HEK293T (cell line): ENCODE measurements at regions not wholly inside any gene's neighbourhood (a gene's known extent, or its start where the extent isn't known, plus 50 kb on each side); places are given as distances from the start of the nearest gene placed in this dataset.

Experiments used
- CTCF ChIA-PET: fragments of 350-600 bp; formaldehyde crosslinking; extraction: SDS; loops from one replicate; lab custom pipeline; 2021; ENCODE audit warnings: antibody characterized with exemption, inconsistent platforms; lab: Yijun Ruan, JAX
- POLR2A ChIA-PET: fragments of 350-600 bp; formaldehyde crosslinking; extraction: SDS; loops from one replicate; lab custom pipeline; 2020; ENCODE audit warnings: antibody characterized with exemption, inconsistent platforms; lab: Yijun Ruan, JAX
- DNase-seq: peaks from one replicate; pipeline ENCODE4 v3.0.0; 2012; ENCODE audit warnings: mixed read lengths; ENCODE audit errors: extremely low spot score
- ARNT ChIP-seq: fragments of 450-650 bp; IDR thresholded peaks from 2 replicates; pipeline ENCODE4 v1.6.1; 2017; ENCODE audit warnings: mild to moderate bottlenecking
- BHLHE40 ChIP-seq: fragments of 450-650 bp; IDR thresholded peaks from 2 replicates; pipeline ENCODE4 v1.6.1; 2016; ENCODE audit warnings: mild to moderate bottlenecking, moderate library complexity, borderline replicate concordance
- CTBP1 ChIP-seq: fragments of 450-650 bp; IDR thresholded peaks from 2 replicates; pipeline ENCODE4 v1.6.1; 2016; ENCODE audit warnings: borderline replicate concordance
- ELF4 ChIP-seq: fragments of 450-650 bp; IDR thresholded peaks from 2 replicates; pipeline ENCODE4 v1.6.1; 2017; ENCODE audit warnings: antibody characterized with exemption
- FOXA1 ChIP-seq: fragments of 450-650 bp; IDR thresholded peaks from 2 replicates; pipeline ENCODE4 v1.6.1; 2016; ENCODE audit warnings: mild to moderate bottlenecking
- FOXK2 ChIP-seq: fragments of 450-650 bp; IDR thresholded peaks from 2 replicates; pipeline ENCODE4 v1.6.1; 2016; ENCODE audit warnings: mild to moderate bottlenecking
- FOXM1 ChIP-seq: fragments of 450-650 bp; IDR thresholded peaks from 2 replicates; pipeline ENCODE4 v1.6.1; 2017; ENCODE audit warnings: mild to moderate bottlenecking, borderline replicate concordance
- HDGF ChIP-seq: fragments of 450-650 bp; IDR thresholded peaks from 2 replicates; pipeline ENCODE4 v1.6.1; 2017; ENCODE audit warnings: antibody characterized with exemption, borderline replicate concordance
- L3MBTL2 ChIP-seq: fragments of 450-650 bp; conservative IDR thresholded peaks from 2 replicates; pipeline ENCODE4 v1.6.1; 2016; ENCODE audit warnings: mild to moderate bottlenecking
- LEF1 ChIP-seq: fragments of 450-650 bp; IDR thresholded peaks from 2 replicates; pipeline ENCODE4 v1.6.1; 2017; ENCODE audit warnings: mild to moderate bottlenecking, borderline replicate concordance
- NFRKB ChIP-seq: fragments of 450-650 bp; IDR thresholded peaks from 2 replicates; pipeline ENCODE4 v1.6.1; 2016; ENCODE audit warnings: mild to moderate bottlenecking, moderate library complexity
- PKNOX1 ChIP-seq: fragments of 450-650 bp; IDR thresholded peaks from 2 replicates; pipeline ENCODE4 v1.6.1; 2016
- SP1 ChIP-seq: fragments of 450-650 bp; IDR thresholded peaks from 2 replicates; pipeline ENCODE4 v1.6.1; 2017
- SUZ12 ChIP-seq: fragments of 450-650 bp; IDR thresholded peaks from 2 replicates; pipeline ENCODE4 v1.6.1; 2016; ENCODE audit warnings: mild to moderate bottlenecking
- TARDBP ChIP-seq: fragments of 450-650 bp; IDR thresholded peaks from 2 replicates; pipeline ENCODE4 v1.6.1; 2016
- ZNF384 ChIP-seq: fragments of 450-650 bp; IDR thresholded peaks from 2 replicates; pipeline ENCODE4 v1.6.1; 2016

GRCh38 chr13:68099631-68100030 lies 869.5 kb upstream of the PCDH9 start:
- CTCF ChIA-PET = interaction anchor here (0.8 kb wide), 1 partner anchor 9 kb away, joined by 3 read pairs; no protein-coding TSS in a partner anchor
- TF ChIP-seq FOXM1 (no peak), HDGF (no peak)

GRCh38 chr13:68081061-68081460 lies 850.9 kb upstream of the PCDH9 start:
- CTCF ChIA-PET = no interaction called here
- POLR2A ChIA-PET = no interaction called here
- no peak for DNase-seq
- TF ChIP-seq NFRKB = no peak
- no peak for TF ChIP-seq CTBP1
- TF ChIP-seq SUZ12 = no peak
- 0 out of 2 replicates have a peak, but pooled peaks have one; percentile 33 for TF ChIP-seq ZNF384
- no peak for TF ChIP-seq FOXM1

More at GRCh38 chr13:68099631-68100030, 869.5 kb upstream of the PCDH9 start:
- POLR2A ChIA-PET = no interaction called here
- no peak for DNase-seq

GRCh38 chr13:68078874-68079273 lies 848.7 kb upstream of the PCDH9 start:
- CTCF ChIA-PET = no interaction called here
- POLR2A ChIA-PET = no interaction called here
- no peak for TF ChIP-seq HDGF
- TF ChIP-seq TARDBP = no peak
- TF ChIP-seq LEF1 = no peak
- TF ChIP-seq FOXM1 = no peak
- TF ChIP-seq CTBP1 = no peak
- TF ChIP-seq BHLHE40 = no peak
- DNase-seq = no peak

GRCh38 chr13:68078469-68078868 lies 848.3 kb upstream of the PCDH9 start:
- CTCF ChIA-PET = no interaction called here
- TF ChIP-seq SP1 (no peak), SUZ12 (no peak), LEF1 (no peak), FOXM1 (no peak), HDGF (no peak), ZNF384 (no peak), TARDBP (no peak), L3MBTL2 (no peak), ELF4 (no peak), ARNT (no peak), FOXA1 (no peak), PKNOX1 (no peak)
- DNase-seq = no peak
- POLR2A ChIA-PET = no interaction called here

- CTCF ChIA-PET = no interaction called here
- DNase-seq = no peak
- POLR2A ChIA-PET = no interaction called here
- TF ChIP-seq HDGF (no peak), ELF4 (no peak), SUZ12 (no peak), PKNOX1 (no peak), ZNF384 (no peak), LEF1 (no peak), TARDBP (no peak), BHLHE40 (no peak), FOXK2 (no peak), ARNT (no peak), FOXM1 (no peak), L3MBTL2 (no peak), FOXA1 (no peak), SP1 (no peak), NFRKB (no peak), CTBP1 (no peak)
These were observed 845.9 kb upstream of the PCDH9 start for GRCh38 chr13:68076046-68076445.

GRCh38 chr13:68066879-68067513 lies 836.9 kb upstream of the PCDH9 start:
- POLR2A ChIA-PET = no interaction called here
- no peak for DNase-seq
- CTCF ChIA-PET = no interaction called here
- TF ChIP-seq TARDBP (no peak), PKNOX1 (peak; percentile 45), SUZ12 (no peak), FOXK2 (no peak), ELF4 (no peak), ARNT (peak; percentile 69)

GRCh38 chr13:68064001-68064770 lies 834.0 kb upstream of the PCDH9 start:
- ChIA-PET CTCF (no interaction called here), POLR2A (no interaction called here)
- TF ChIP-seq SUZ12 (no peak), ARNT (no peak), CTBP1 (no peak), SP1 (no peak), ZNF384 (no peak), NFRKB (no peak), LEF1 (no peak), FOXM1 (no peak), L3MBTL2 (no peak), BHLHE40 (no peak), TARDBP (no peak), PKNOX1 (no peak), HDGF (no peak), FOXK2 (no peak), FOXA1 (no peak), ELF4 (no peak)

More at GRCh38 chr13:68064001-68064770, 834.0 kb upstream of the PCDH9 start:
- DNase-seq = no peak
